Natural killer cell (primary cell): ENCODE measurements at regions not wholly inside any gene's neighbourhood (a gene's known extent, or its start where the extent isn't known, plus 50 kb on each side); places are given as distances from the start of the nearest gene placed in this dataset.
"Not testable (repeated sequence)": the region's sequence is repeated elsewhere in the genome, so short reads cannot be mapped to it uniquely, and the experiment has no call there.

Experiments used
- ATAC-seq, 3 donors: fragments of 150-1000 bp in 2 of 3; fragments of 200-7000 bp in 1 of 3; cut with Tn5 transposase; 1 replicate in 1 of 3; 2 replicates in 2 of 3; pipeline ENCODE4 v1.10.0; 2021; ENCODE audit warnings: mild to moderate bottlenecking in 2 of 3, moderate library complexity in 2 of 3
- DNase-seq, 2 donors: peaks; one replicate each; pipeline versions ENCODE4 v3.0.0 to v3.0.0-alpha.2; 2013 to 2021; ENCODE audit warnings: mixed read lengths in 1 of 2
- H3K27ac ChIP-seq: one replicate; pipeline ENCODE4 v1.5.1; 2013; ENCODE audit warnings: mild to moderate bottlenecking, low read length
- H3K27me3 ChIP-seq: one replicate; pipeline ENCODE4 v1.6.1; 2013; ENCODE audit warnings: low read length; ENCODE audit not compliant: control insufficient read depth, insufficient read depth
- H3K36me3 ChIP-seq: one replicate; pipeline ENCODE4 v1.6.1; 2013; ENCODE audit warnings: low read length; ENCODE audit not compliant: control insufficient read depth, insufficient read depth
- H3K4me1 ChIP-seq: one replicate; pipeline ENCODE4 v1.6.1; 2013; ENCODE audit warnings: low read length; ENCODE audit not compliant: control insufficient read depth, insufficient read depth
- H3K4me3 ChIP-seq: one replicate; pipeline ENCODE4 v1.5.1; 2013; ENCODE audit warnings: low read length
- H3K9me3 ChIP-seq: one replicate; pipeline ENCODE4 v1.6.1; 2013; ENCODE audit warnings: low read length; ENCODE audit not compliant: control insufficient read depth, insufficient read depth
- H3K27ac Mint-ChIP-seq, 2 donors: one replicate each; pipeline ENCODE4 v1.8.0; 2022; ENCODE audit warnings: mild to moderate bottlenecking in 2 of 2, mixed read lengths in 2 of 2, moderate library complexity in 1 of 2
- H3K27me3 Mint-ChIP-seq, 2 donors: one replicate each; pipeline ENCODE4 v1.8.0; 2022; ENCODE audit warnings: low read depth in 2 of 2, mixed read lengths in 2 of 2
- H3K36me3 Mint-ChIP-seq: one replicate; pipeline ENCODE4 v1.8.0; 2022; ENCODE audit warnings: mixed read lengths
- H3K4me1 Mint-ChIP-seq, 2 donors: one replicate each; pipeline ENCODE4 v1.8.0; 2022; ENCODE audit warnings: mixed read lengths in 2 of 2
- H3K4me3 Mint-ChIP-seq: one replicate; pipeline ENCODE4 v1.8.0; 2022; ENCODE audit warnings: mild to moderate bottlenecking, moderate library complexity, mixed read lengths
- H3K9me3 Mint-ChIP-seq, 2 donors: one replicate each; pipeline ENCODE4 v1.8.0; 2022; ENCODE audit warnings: mixed read lengths in 2 of 2
- WGBS: methylation state at CpG from one replicate; pipeline ENCODE4 v1.1.7; 2013; ENCODE audit warnings: missing lambda C conversion rate; ENCODE audit not compliant: insufficient coverage; 5-methylcytosine and 5-hydroxymethylcytosine counted together
- intact Hi-C: fragments of 100-400 bp; cut with micrococcal nuclease; formaldehyde crosslinking; loops from one replicate; pipeline ENCODE4 v1.14.2; 2022
- TF ChIP-seq, protein P1 (sequence below): fragments of 200-600 bp; IDR thresholded peaks from one replicate; pipeline ENCODE4 v1.8.0; 2022; ENCODE audit warnings: antibody characterized with exemption

GRCh38 chr4:181810711-181811110 lies 432.5 kb upstream of the TENM3 start:
- TF ChIP-seq, protein P1, sequence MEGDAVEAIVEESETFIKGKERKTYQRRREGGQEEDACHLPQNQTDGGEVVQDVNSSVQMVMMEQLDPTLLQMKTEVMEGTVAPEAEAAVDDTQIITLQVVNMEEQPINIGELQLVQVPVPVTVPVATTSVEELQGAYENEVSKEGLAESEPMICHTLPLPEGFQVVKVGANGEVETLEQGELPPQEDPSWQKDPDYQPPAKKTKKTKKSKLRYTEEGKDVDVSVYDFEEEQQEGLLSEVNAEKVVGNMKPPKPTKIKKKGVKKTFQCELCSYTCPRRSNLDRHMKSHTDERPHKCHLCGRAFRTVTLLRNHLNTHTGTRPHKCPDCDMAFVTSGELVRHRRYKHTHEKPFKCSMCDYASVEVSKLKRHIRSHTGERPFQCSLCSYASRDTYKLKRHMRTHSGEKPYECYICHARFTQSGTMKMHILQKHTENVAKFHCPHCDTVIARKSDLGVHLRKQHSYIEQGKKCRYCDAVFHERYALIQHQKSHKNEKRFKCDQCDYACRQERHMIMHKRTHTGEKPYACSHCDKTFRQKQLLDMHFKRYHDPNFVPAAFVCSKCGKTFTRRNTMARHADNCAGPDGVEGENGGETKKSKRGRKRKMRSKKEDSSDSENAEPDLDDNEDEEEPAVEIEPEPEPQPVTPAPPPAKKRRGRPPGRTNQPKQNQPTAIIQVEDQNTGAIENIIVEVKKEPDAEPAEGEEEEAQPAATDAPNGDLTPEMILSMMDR = no peak
- DNase-seq (no peak), ATAC-seq (no peak)
- H3K27ac Mint-ChIP-seq = no peak overlapping the region
- Histone ChIP-seq H3K4me1 (no peaks in the 10 kb centered on the region), H3K4me3 (no peak overlapping the region), H3K9me3 (no peaks in the 10 kb centered on the region), H3K36me3 (no peaks in the 10 kb centered on the region), H3K27me3 (no peaks in the 10 kb centered on the region), H3K27ac (no peak overlapping the region)
- H3K4me3 Mint-ChIP-seq = no peak overlapping the region
- intact Hi-C loops = no loop called here
- no peaks in the 10 kb centered on the region for H3K36me3 Mint-ChIP-seq
- 77% methylated on average over 5 of the region's 5 CpGs for WGBS
- no peaks in the 10 kb centered on the region for H3K27me3 Mint-ChIP-seq
- peaks cover 18 to 20% of the 10 kb centered on the region in 2 donors for H3K9me3 Mint-ChIP-seq
- no peaks in the 10 kb centered on the region for H3K4me1 Mint-ChIP-seq

- H3K4me1 Mint-ChIP-seq, ATAC-seq, DNase-seq, H3K27ac ChIP-seq, H3K27ac Mint-ChIP-seq, intact Hi-C loops, H3K36me3 Mint-ChIP-seq, H3K9me3 ChIP-seq, H3K4me3 Mint-ChIP-seq, H3K27me3 Mint-ChIP-seq, H3K27me3 ChIP-seq, H3K36me3 ChIP-seq, H3K4me3 ChIP-seq, H3K4me1 ChIP-seq: not testable (repeated sequence)
- H3K9me3 Mint-ChIP-seq = peaks cover 18 to 22% of the 10 kb centered on the region in 2 donors
- 88% methylated on average over 5 of the region's 5 CpGs for WGBS
These were observed 431.7 kb upstream of the TENM3 start for GRCh38 chr4:181811550-181811949.

- Histone ChIP-seq H3K36me3 (no peaks in the 10 kb centered on the region), H3K4me3 (no peak overlapping the region), H3K27ac (no peak overlapping the region), H3K9me3 (peaks cover 3% of the 10 kb centered on the region), H3K27me3 (no peaks in the 10 kb centered on the region), H3K4me1 (no peaks in the 10 kb centered on the region)
- TF ChIP-seq, protein P1 = no peak
- DNase-seq = no peak
- H3K9me3 Mint-ChIP-seq = peaks cover 4 to 6% of the 10 kb centered on the region in 2 donors
- ATAC-seq = no peak
- H3K27me3 Mint-ChIP-seq = no peaks in the 10 kb centered on the region
- WGBS = no CpG with 5 or more reads among the region's 2 CpGs
- intact Hi-C loops = no loop called here
- no peaks in the 10 kb centered on the region for H3K36me3 Mint-ChIP-seq
- H3K27ac Mint-ChIP-seq = no peak overlapping the region
- no peak overlapping the region for H3K4me3 Mint-ChIP-seq
- no peaks in the 10 kb centered on the region for H3K4me1 Mint-ChIP-seq
These were observed 423.3 kb upstream of the TENM3 start for GRCh38 chr4:181819946-181820345.

DNA sequence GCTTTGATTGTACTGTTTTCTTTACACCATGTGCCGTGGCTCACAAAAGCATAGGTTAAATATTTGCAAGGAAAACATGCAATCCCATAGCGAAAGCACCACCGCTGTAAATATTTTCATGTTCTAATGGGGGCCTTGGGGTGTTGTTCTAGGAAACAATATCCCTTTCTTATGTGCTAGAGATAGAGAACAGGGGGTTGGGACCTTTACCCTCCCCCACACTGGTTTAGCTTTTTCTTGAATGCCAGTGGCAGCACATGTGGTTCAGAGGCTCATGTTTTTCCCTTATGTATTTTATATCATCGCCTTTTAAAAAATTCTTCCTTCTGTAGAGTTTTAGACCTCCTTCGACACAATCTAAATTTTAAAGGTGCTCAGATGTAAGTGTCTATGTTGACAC lies 422.6 kb upstream of the TENM3 start:
- Mint-ChIP-seq H3K4me3 (no peak overlapping the region), H3K9me3 (peaks cover 4 to 6% of the 10 kb centered on the region in 2 donors), H3K27ac (no peak overlapping the region), H3K36me3 (no peaks in the 10 kb centered on the region), H3K4me1 (no peaks in the 10 kb centered on the region), H3K27me3 (no peaks in the 10 kb centered on the region)
- Histone ChIP-seq H3K36me3 (no peaks in the 10 kb centered on the region), H3K27me3 (no peaks in the 10 kb centered on the region), H3K27ac (no peak overlapping the region), H3K9me3 (peaks cover 3% of the 10 kb centered on the region), H3K4me1 (no peaks in the 10 kb centered on the region), H3K4me3 (no peak overlapping the region)
- no peak for DNase-seq
- TF ChIP-seq, protein P1 = no peak
- intact Hi-C loops = no loop called here
- WGBS = 91% methylated on average over 2 of the region's 5 CpGs
- no peak for ATAC-seq
